ENCODE measurements at regions not wholly inside any gene's neighbourhood (a gene's known extent, or its start where the extent isn't known, plus 50 kb on each side); places are given as distances from the start of the nearest gene placed in this dataset.
"Not testable (repeated sequence)": the region's sequence is repeated elsewhere in the genome, so short reads cannot be mapped to it uniquely, and the experiment has no call there.

DNA sequence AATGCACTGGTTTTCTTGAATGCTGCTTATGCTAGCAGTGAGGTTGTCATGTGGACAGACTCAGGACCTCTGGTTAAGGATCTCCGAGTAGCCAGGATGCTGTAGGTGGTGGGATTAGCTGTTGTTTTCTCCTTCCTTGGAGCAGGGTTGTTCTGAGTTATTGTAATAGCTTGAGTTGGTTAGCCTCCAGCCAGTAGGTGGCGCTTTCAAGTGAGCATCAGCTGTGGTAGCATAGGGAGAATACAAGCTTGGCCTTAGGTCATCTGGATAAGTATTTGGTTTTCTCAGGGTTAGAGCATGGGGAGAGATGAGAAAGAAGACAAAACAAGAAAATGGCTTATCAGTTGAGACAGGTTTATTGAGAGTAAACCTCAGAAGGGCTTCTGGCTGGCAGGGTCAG lies 299.7 kb upstream of the FBXO33 start:
- no peak for DNase-seq (ENCODE audit: low read depth in 1 of 2, low spot score in 1 of 2)

DNA sequence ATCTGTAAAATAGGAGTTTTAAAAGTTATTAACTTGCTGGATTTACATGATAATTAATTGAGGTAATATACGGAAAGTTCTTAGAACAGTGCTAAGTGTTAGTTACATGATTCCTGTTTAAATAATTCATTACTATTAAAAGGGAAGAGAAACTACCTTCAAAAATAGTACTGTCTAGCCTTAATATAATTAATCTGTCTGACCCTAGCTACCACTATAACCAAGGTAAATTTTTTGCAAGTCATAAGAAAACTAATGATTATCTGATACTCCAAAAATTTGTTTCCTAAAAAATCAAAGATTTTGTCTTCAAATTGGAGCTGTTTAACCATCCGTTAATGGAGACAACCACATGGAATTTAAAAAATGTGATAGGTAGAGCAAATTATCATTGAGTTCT lies 294.3 kb upstream of the FBXO33 start:
- DNase-seq (ENCODE audit: low read depth in 1 of 2, low spot score in 1 of 2), result no peak

DNA sequence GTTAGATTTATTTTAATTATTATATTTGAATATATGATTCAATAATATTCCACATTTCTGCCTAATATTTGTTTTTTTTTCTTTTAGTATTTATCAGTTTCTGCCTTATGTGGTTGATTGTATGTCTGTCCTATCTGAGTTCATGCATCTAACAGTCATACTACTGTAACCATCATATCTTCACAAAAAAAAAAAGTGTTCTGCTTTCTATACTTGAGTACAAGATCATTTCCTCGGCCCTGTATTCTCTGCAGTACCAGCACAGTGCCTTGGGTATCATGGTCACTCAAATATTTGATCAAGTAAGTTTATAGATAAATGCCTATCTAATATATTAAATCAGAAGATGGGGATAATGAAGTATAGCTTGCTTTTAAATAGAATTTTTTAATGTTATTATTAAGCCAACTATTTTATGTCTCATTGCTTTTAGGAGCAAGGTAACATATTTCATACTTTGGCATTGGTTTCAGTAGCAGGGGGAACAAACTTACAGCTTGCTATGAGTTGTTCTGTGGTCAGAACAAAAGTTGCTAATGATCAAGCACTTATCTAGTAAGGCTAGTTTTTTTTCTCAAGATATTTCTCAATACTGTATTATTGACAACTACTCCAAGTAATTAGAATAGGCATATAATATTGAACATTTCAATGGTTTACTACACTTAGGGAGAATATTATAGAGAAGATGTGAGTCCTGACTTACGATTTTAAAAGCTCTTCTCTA lies 290.5 kb upstream of the FBXO33 start:
- DNase-seq (ENCODE audit: low read depth in 1 of 2, low spot score in 1 of 2), result no peak

DNA sequence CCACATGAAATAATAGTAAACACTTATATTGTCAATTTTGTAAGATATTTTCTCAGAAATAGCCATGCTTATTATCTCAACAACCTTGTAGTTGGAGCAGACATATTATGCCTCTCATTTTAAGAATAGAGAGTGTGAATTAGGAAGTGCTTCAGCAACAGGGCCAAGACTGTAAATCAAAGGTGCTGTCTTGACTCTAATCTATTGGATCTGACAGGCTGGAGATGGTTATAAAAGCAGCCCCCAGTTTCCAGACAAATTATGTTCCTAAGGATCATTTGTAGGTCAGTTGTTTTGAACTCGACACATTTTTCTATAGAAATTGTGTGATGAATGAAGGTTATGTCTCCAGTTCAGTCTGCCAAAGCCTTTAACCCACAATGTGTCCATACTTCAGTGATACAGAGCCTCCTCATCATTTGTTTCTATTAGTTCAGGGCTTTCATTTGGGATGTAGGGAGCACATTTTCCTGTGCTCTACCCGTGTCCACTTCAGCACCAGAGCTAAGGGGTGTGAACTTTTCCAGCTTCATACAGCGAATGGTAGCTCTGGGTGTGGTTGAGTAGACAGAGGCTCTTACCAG lies 284.8 kb upstream of the FBXO33 start:
- no peak for DNase-seq (ENCODE audit: low read depth in 1 of 2, low spot score in 1 of 2)

DNA sequence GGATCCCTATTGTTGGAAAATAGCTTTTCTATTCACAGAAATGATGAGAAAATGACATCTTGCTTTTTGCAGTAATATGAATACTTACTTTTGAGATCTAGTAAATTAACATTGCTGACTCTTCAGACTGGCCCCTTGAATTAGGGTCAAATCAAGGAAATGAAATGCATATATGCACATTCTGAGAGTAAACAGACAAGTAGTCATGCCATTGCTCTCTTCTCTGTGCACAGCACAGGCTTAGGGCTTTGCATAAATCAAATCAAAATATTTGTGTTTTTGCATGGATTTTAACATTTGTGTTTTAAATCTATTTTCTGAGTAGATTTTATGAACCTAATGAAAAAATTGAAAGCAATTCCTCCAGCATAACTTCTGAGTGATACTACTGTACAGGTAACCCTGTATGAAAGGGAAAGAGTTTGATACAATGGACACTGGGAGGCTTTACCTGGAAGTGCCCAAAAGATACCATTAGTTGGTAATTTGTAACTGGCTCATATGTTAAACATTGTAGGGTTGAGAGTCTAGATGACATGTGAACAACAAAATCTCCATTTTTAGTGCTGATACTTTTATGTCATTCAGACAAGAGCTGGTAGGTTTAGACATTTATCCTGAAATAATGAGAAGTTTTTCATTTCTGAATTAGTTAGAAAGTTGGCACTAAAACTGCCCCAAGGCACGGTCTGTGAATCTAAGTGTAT lies 280.2 kb upstream of the FBXO33 start:
- no peak for DNase-seq (ENCODE audit: low read depth in 1 of 2, low spot score in 1 of 2)

DNA sequence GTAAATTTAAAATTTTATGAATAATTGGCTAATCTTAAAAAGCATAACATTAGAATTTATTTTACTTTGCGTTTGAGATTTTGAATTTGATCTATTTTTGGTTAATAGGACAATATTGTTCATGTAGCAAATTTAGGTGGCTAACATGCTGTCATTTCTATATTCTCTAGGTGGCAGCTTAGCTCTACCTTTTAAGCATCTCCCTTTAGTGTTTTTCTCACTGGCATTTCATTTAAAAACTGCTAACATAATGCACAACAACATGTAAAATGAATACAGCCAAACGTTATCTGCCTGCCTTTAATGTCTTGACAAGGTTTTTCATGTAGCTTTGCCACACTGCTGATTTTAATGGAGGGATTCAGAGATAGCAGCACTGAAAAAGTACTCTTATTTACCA lies 272.4 kb upstream of the FBXO33 start:
- no peak for DNase-seq (ENCODE audit: low read depth in 1 of 2, low spot score in 1 of 2)

DNA sequence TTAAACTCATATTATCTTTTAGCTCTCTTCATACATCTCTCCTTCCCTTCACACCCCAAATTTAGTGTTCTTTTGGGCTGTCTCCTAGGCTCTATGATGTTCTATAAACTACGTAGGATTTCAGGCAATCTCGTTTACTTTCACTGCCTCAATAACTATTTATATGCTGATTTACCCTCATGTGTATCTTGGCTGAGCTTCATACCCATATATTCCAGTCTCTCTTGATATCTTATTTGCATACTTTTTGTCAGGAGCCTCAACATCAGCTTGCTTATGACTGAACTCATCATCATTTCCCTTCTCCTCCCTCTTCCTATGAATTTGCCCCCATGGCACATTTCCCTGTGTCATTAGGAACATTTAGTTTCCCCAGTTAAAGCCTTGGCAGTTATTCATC lies 262.1 kb upstream of the FBXO33 start:
- DNase-seq (ENCODE audit: low read depth in 1 of 2, low spot score in 1 of 2), result no peak

DNA sequence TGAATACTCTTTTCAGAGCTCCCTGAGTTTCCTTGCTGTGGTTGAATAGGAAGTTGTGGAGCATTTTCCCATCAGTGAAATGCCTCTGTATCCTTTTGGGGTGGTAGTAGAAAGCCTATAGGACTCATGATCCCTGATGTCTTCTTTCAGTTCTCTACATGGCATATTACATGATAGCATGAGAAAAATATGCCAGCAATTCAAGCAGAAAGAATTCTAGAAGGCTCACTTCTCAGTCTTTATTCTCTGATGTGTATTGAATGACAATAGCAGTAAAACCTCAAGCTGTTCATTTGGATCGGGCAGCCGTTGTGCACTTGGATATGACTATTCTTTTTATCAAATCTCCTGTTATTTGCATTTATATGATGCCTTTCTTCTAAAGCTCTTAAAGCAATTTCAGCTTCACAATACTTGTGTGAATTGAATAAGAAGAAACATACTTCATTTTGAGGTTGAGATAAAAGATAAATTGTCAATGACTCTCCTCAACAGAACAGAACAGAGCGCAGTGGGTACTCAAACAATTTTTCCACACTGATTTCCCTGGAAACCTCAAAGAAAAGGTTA lies 251.5 kb upstream of the FBXO33 start:
- no peak for DNase-seq (ENCODE audit: low read depth in 1 of 2, low spot score in 1 of 2)

DNA sequence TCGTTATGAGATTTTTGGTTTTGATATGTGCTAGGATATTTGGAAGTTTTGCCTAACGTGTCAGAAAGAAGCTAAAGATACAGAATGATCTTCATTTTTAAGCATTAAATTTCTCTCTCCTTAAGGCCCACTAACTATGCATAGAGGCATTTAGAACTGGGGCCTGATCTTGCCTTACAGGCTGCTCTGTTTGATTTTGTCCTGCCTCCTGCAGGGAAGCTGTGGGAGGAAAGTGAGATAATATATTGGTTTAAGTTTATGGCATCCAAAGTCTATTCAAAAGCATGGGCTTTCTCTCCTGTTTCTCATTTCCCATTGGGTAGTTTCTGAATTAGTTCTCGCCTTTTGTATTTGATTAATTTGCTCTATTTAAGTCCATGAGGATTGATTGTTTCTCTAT lies 250.3 kb upstream of the FBXO33 start:
- no peak for DNase-seq (ENCODE audit: low read depth in 1 of 2, low spot score in 1 of 2)

DNA sequence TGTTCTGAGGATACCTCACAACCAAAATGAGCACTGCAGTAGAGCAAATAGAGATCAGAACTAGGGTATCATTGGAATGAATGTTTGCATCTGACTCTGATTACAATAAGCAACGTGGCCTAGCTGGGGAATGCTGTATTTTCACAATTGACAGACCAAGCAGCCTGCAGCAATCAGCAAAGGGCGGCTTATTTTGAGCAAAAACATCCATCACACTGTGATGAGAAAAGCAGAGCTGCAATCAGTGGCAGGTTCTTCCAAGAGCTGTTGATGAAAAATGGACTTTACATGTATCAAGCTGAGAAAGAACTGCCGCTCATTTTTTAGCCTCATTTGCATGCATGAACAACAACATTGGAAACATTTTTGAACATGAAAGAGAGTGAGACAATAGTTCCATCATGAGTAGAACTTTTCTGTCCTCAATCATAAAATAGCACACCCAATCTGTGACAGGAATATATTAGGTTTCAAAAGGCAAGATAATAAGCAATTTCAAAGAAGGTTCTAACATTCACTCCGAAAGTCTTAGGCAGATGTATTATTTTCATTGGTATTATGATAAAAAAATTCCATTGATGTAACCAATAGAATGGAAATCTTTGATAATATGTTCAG lies 249.7 kb upstream of the FBXO33 start:
- peak in 1 of 2 donors; percentile 4 for DNase-seq (ENCODE audit: low read depth in 1 of 2, low spot score in 1 of 2)

DNA sequence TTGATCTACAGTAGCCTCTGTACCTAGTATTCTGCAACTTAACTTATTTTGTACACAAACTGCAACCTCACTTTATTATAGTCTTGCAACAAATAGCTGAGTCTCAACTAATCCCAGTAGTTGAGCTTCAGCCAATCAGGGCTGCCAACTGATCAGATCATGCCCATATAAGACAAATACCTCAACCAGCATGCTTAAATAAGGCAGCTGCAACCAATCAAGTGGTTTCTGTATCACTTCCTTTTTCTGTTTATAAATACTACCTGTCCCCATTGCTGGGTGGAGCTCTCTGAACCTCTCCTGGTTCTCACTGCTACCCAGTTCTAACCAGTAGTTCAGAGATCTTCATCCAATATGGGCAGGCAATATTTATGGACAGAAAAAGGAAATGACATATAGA lies 248.5 kb upstream of the FBXO33 start:
- DNase-seq (ENCODE audit: low read depth in 1 of 2, low spot score in 1 of 2), result no peak

DNA sequence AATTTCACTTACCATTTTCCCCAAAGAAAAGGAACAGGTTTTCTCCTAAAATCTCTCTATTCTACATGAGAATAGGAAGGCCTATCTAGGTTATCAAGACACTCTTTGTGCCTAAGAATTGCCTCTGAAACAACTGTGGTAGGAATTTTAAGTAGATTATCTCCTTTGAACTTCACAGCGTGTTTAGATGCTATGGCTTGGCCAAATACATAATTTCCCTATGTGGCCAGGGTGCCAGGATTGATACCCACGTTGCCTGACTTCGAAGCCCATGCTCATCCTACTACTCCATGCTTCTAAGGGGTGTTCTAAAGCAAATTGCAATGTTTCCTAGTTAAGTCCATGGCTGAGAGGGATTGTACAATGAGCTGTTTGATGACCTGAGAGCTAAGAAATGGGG lies 241.5 kb upstream of the FBXO33 start:
- no peak for DNase-seq (ENCODE audit: low read depth in 1 of 2, low spot score in 1 of 2)

DNA sequence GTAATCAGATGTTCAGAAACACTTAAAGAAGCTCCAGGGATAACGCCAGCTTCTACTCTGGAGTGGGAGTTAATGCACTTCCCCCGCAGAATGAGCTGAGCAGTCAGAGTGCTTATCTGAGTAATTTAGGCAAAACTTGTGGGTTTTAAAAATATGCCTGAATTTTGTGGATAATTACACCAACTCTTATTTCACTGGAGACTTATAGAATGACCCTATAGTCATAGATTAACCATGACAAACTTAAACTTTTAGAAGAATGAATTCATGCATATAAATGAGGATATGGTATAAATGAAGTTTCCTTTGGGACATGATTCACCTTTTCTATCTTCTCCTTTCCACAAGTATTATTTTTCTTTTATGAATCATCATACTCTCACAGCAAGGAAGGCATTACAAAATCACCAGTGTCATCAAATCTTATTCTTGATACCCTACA lies 241.1 kb upstream of the FBXO33 start:
- DNase-seq (ENCODE audit: low read depth in 1 of 2, low spot score in 1 of 2), result peak in 1 of 2 donors; percentile 12

DNA sequence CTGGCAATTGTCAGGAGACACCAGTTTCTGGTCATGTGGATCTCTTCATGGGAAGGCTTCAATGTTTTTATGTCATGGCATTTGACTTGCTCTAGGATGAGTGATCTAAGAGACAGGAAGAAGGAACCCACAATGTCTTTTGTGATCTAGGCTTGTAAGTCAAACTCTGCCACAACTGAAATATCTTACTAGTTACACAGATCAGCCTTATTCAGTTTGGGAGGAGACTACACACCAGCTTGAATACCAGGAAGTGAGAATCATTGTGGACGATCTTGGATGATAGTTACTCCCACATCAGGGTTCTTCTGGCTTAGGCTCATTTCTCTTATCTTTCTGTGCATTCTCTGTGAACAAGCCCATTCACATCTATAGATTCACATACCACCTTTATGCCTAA lies 236.2 kb upstream of the FBXO33 start:
- DNase-seq (ENCODE audit: low read depth in 1 of 2, low spot score in 1 of 2), result no peak

DNA sequence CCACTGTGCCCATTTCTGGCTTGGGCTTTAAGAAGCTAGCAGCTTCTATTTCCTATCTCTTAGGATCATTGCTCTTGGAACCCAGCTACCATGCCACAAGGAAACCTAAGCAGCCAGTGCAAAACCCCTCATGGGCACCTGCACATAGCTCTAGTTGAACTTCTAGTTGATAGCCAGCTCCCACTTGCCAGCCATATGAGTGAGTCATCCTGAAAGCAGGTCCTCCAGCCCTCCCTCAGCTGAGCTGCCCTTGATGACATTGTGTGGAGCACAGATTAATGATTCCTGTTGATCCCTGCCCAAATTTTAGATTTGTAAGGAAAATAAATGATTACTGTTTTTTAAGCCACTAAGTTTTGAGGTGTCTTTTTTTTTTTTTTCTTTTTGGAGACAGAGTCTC lies 234.2 kb upstream of the FBXO33 start:
- DNase-seq (ENCODE audit: low read depth in 1 of 2, low spot score in 1 of 2), result no peak

DNA sequence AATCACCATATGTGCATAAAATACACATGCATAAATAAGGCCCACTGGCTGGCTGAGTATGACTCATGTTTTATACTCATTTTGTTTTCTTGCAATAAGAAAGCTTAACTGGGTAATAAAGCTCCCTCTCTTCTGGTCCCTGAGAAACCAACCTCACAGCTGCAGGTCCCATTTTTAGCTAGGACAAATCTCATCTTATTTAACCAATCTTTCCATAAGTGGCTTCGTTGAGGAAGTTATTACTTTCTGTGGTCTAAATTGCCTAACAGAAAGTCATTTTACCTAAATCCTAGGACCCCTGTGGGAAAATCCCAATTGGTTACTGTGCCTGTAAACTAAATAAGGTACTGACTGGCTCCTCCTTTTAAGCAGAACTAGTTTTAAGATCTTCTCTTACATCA lies 232.8 kb upstream of the FBXO33 start:
- no peak for DNase-seq (ENCODE audit: low read depth in 1 of 2, low spot score in 1 of 2)

DNA sequence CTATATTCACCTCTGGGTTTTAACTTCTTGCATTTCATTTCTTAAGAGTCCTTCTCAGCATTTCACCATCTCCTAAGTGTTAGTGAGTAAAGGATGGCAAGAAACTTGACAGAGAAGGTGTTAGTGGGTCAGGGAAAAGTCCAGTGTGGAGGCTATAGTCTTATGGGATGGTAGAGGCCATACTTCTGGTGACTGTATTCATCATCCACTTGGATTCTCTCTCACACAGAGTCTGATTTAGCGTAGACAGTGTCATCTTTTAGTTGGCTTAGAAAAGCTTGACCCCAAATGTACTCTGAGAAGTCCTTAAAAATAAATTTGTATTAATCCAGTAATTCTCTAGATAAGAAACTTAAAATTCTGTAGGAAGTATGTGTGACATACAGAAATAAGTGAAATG lies 232.4 kb upstream of the FBXO33 start:
- no peak for DNase-seq (ENCODE audit: low read depth in 1 of 2, low spot score in 1 of 2)

DNA sequence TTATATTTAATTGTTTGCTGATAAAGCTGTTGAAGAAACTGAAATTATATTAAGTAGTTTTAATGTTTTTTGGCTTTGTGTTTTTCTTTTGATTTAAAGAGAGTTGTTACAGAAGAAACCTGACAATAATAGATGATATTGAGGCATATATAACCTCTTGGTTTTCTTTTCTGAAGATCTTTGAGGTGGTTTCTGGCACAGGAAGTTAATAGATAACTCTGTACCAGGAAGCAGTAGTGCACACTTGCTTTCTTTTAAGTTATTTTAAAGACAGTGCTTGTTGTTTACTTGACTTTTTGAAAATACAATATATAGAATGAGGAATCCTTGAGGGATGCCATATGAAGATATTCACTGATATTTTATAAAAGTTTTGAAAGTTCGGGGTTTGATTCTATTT lies 209.0 kb upstream of the FBXO33 start:
- no peak for DNase-seq (ENCODE audit: low read depth in 1 of 2, low spot score in 1 of 2)

DNA sequence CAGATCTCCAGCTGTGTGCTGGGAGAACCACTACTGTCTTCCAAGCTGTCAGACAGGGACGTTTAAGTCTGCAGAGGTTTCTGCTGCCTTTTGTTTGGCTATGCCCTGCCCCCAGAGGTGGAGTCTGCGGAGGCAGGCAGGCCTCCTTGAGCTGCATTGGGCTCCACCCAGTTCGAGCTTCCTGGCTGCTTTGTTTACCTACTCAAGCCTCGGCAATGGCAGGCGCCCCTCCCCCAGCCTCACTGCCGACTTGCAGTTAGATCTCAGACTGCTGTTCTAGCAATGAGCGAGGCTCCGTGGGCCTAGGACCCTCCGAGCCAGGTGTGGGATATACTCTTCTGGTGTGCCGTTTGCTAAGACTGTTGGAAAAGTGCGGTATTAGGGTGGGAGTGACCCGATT lies 206.8 kb upstream of the FBXO33 start:
- DNase-seq (ENCODE audit: low read depth in 1 of 2, low spot score in 1 of 2), result not testable (repeated sequence)

DNA sequence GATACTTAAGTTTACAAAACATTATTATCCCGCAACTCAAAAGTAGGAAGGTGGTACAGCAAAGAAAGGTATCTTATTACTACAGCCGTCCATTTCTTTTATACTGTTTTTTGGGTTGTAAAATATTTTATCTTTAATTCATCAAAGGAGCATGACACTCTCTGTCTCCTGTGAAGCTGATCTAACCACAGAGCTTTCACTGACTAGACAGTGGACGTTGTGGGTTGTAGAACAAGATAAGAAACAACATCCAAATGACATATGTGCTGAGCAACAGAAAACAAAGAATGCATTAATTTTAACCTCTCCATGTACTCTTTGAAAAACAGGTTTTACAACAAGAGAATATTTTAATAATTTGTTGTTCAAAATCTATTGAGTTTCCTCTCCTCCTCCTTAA lies 195.9 kb upstream of the FBXO33 start:
- no peak for DNase-seq (ENCODE audit: low read depth in 1 of 2, low spot score in 1 of 2)

All from activated CD4-positive, alpha-beta T cell treated with anti-CD3 and anti-CD28 coated beads, Interleukin-2, amount 50 U/mL, for 24 hours (primary cell).